ENCODE measurements at regions not wholly inside any gene's neighbourhood (a gene's known extent, or its start where the extent isn't known, plus 50 kb on each side); places are given as distances from the start of the nearest gene placed in this dataset.

- TF ChIP-seq CTCF (IDR thresholded peaks at IDR 0.05; ENCODE audit: low read depth, low read length, poor library complexity, severe bottlenecking), result no peak
- no peak for TF ChIP-seq EZH2phosphoT487 (IDR thresholded peaks at IDR 0.05; ENCODE audit: borderline replicate concordance, low read length)
These were observed 468.3 kb downstream of the TBC1D22A start for GRCh38 chr22:47230741-47231140.
